GM21576 (cell line): ENCODE measurements at regions not wholly inside any gene's neighbourhood (a gene's known extent, or its start where the extent isn't known, plus 50 kb on each side); places are given as distances from the start of the nearest gene placed in this dataset.
A peak's percentile ranks its signal among the peaks of the same experiment; 100 is the strongest.
"Not testable (repeated sequence)": the region's sequence is repeated elsewhere in the genome, so short reads cannot be mapped to it uniquely, and the experiment has no call there.

ENCODE experiments used
- ATAC-seq: cut with Tn5 transposase; IDR thresholded peaks from one replicate; pipeline ENCODE4 v1.9.1; 2021; ENCODE audit warnings: mild to moderate bottlenecking, moderate library complexity; ENCODE audit not compliant: unreplicated experiment

DNA sequence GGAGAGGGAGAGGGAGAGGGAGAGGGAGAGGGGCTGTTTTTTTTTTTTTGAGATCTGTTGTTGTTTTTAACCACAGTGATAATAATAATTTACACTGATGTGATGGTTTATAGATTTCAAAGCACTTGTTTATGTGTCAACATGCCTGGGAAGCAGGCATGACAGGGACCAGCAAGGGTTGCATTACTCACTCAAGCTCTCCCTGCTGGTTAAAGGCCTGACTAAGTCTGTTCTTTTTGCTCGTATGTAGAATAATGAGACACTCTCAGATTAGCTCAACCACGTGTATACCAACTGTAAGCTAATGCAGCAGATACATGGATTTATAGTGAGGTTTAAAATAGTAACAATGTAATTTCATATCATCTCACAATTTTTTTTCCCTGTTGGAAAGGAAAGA lies 134.6 kb upstream of the BOD1L1 start:
- no peak for ATAC-seq

DNA sequence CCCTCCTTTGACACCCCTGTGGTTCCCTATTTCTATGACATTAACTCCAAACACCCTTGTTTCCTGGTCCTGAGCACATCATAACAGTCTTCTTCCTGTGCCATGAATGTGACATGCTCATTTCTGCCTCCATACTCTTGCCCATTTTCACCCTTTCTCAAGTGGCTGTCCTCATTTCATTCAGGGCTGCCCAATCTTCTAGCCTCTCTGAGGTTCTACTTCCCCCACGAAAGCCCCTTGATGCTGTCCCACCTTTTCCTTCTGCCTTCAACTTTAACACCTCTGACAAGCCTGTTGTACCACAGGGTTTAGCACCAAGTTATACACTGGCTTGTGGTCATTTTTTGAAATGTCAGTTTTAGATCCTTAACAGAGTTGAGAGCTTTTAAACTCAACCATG lies 136.2 kb upstream of the BOD1L1 start:
- no peak for ATAC-seq

DNA sequence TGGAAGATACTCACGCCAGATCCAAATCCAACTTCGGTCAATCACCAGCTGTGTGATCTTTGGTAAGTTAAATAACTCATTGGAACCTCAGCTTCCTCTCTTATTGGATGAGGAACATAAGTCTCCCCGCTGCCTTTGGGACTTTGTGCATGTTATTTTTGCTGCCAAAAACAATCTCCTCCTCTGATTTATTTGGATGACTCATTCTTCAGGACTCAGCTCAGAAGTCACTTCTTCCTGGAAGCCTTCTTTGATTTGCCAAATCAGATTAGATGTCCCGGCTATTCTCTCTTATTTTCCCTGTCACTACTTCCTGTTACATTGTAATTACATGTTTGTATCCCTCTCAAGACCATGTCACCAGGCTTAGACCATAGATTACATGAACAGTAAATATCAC lies 138.0 kb upstream of the BOD1L1 start:
- no peak for ATAC-seq

DNA sequence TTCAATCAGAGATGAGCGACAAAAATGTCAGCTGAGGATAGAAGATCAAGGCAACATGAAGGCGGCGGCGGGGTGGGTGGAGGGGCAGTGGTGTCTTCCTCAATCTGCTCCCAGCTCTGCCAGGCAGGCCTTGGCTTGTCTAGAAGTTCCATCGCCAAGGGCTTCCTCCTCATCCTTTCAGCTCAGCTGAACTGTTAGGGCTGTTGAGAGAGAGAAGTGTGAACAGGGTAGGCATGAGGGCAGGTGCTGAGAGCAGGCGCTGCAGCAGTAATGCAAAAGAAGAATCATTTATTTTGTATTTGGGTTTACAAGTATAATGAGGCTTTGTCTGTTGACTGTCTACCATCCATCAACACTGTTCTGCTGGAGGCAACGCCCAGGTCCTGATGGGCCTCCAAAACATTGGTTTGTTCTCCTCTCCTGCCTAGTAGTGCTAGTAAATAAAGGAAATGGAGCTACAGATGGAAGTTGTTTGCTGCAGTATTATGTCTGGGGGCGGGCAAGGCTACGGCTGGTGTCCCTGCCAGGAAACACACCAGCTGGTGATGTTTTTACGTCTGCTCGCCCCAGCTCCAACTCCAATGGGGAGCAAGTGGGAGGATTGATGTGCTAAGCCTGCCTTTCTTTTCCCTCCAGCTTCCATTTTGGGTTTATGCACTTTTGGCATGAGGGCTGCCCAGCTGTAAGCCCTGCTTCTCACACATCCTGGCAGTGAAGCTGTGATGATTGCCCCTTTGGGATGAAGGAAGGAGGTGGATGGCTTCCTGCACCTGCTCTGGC lies 139.4 kb upstream of the BOD1L1 start:
- no peak for ATAC-seq

DNA sequence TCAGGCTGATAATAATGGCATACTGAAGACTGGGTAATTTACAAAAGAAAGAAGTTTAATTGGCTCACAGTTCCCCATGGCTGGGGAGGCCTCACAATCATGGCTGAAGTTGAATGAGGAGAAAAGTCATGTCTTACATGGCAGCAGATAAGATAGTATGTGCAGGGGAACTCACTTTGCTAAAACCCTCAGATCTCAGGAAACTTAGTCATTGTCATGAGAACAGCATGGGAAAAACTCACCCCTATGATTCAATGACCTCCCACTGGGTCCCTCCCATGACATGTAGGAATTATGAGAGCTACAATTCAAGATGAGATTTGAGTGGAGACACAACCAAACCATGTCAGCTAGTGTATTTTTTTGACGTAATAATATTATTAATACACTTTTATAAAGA lies 149.8 kb upstream of the BOD1L1 start:
- no peak for ATAC-seq

DNA sequence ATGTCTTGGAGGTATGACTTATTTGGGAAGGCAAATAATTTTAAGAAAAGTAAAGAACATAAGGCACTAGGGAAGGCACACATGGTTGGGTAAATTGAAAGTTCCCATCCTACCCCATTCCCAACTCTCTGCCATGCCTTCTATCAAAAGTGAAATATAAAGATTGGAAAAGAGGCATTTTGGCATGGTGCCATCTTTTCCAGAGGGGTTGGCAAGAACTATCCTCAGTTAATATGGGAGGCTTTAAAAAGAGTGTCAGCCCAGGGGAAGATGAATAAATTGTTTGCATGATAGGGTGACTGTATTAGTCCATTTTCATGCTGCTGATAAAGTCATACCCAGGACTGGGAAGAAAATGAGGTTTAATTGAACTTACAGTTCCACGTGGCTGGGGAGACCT lies 150.8 kb upstream of the BOD1L1 start:
- ATAC-seq, result no peak

DNA sequence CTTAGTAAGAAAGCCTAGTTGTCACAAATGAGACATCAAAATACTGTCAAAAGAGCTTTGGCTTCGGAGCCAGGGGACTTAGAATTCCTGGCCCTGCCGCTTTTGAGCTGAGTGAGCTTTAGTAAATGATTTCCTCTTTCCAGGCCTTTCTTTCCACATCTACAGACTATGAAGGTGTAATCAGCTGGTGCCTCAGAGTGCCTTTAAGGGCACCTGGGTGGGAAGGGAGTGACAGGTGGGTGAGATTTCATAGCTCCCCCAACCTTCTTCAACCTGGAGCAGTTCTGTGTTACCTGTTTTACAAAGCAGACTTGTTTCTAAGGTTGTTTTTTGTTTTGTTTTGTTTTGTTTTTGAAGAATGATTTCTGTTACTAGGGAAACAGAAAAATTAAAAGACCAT lies 154.7 kb upstream of the BOD1L1 start:
- ATAC-seq, result no peak

DNA sequence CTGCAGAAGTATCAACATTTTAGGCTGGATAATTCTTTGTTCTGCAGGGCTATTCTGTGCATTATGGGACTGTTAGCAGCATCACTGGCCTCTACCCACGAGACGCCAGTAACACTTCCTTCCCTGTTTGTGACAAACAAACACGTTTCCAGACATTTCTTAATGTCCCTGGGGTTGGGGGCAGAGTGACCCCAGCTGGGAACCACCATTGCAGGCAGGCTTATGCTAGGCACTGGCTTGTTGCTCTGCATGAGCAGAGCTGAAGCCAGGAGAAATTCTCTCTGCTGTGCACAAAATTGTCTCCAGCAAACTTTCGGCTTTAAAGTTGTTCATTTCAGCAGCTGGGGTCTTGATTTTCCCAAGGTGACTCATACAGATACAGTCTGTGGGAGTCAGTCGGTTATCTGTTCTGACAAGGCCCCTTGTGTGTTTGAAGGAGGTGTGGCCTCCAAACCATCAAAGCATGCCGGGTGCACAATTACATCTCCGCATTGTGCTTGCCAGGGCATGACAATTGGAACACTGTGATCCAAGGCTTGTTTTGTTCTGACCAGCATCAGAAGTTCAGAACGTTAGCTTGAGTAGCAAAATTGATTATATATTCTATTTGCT lies 156.4 kb upstream of the BOD1L1 start:
- peak; percentile 60 for ATAC-seq

DNA sequence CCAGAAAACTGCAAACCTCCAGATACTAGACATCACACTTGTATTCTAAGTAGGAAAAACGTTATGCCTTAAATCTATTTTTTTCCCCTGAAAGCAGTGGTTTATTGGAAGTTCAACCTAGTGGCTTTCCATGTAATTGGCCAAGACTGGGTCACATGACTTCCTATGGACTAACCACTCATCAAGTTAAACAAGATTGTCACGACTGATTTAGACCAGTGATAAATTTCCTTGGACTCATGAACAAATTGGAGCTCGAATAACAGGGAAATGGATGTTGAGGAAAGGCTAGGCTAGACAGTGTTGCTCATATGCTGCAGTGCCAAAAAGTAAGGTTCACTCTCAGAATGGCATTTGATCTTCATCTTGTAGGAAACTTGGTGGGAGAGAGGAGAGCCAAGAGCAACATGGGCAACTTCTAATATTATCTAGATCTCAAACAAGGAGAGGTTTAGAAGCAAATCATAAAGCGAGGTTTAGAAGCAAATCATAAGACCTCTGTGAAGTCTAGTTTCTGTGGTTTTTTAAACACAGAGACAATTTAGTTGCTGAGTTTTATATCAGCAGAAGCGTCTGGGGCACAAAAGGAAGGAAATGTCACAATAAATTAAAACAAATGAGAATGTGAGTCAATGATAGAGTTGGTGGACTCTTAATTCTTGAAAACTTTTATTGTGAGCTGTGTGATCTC lies 165.6 kb upstream of the BOD1L1 start:
- ATAC-seq, result no peak

DNA sequence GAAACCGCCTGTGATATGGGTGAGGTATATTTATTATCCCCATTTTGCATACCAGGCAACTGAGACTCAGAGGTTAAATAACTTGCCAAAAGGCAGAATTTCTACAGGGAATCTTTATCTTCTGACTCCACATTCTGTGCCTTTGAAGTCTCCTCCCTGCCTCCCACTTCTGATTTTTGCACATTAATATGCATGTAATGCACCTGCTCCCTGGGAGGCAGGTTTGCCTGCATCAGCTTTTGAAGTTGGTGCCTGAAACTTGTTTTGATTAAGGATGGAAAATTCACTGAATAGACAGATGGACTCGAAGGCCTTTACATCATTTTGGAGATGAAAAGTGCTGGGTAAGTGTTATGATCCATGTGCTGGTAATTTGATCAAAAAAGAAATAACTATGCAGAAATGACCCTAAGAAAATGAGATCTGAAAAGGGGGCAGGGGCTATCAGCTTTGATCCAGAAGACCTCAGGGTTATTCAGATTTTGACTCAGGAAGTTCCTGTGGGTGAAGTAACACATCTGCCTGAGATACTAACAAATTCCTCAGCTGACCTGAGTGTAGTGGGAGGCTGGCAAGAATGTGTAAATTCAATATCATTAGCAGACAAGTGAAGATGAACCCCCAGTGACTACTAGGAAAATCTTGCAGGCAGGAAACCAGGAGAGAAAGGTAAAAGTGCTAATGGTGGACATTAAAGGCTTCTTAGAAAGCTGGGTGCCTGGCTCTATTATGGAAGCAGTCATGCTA lies 167.5 kb upstream of the BOD1L1 start:
- no peak for ATAC-seq

DNA sequence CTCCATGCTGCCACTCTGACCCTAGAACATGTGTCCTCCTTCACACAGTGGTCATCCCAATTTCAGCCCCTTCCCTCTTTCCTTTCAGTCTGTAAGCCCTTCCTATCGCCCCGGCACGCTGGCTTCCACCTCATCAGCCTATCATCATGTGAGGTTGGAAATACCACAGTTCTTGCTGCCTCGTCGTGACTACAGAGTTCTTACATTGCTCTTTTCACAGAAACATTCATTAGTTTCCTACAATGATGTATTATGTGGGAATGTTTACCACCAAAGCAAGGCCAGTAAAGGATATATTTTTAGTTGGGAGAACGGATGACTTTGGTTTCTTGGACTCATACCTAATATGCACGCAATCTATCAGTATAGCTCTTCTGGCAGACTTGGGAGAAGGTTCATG lies 169.5 kb upstream of the BOD1L1 start:
- no peak for ATAC-seq

DNA sequence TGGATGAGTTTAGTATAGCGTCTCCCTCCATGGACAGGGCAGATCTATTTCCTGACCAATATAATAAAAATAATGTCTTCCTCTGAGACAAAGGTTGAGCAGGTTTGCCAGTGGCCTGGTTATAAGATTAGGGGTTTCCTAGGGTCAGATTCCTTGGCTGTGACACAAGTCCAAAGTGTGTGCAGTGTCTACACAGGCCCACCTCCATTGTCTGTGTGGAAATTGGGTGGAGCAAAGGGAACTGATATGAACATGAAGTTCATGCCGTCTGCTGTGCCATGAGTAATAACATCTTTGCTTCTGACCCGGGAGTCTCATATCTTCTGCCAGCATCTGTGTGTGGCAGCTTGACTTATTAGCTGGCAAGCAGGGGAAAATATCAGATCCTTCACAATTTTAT lies 187.7 kb upstream of the BOD1L1 start:
- ATAC-seq, result no peak

DNA sequence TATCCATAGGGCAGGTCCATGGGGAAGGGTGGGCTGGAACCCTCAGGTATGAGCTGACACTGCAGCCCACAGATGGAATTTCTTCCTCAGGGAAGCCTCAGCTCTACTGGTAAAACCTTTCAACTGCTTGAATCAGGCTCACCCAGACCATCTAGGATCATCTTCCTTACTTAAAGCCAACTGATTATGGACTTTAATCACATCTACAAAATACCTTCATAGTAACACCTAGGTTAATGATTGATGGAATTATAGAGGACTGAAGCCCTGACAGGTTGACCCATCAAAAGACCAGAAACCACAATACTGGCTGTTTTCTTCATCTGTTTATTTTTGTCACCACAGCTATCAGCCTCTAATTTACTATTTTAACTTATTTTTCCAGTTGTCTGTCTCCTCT lies 188.9 kb upstream of the BOD1L1 start:
- no peak for ATAC-seq

DNA sequence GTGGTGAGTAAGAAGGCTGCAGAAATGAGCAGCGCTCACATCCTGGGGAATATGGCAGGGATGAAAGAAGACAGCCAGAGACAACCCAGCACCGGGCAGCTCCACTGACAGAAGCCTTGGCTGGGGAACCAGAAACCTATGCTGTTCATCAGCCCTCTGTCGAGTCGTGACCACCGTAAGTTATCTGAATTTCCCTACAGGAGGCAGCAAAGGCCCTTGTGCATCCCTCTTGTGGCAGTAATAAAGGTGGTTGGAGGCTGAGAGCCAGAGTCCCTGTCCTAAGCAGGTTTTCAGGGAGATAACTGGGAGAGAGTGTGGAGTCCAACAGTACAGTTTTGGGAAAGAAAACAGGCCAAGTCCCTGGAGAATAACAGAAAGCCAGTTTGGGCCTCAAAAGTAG lies 194.0 kb upstream of the BOD1L1 start:
- ATAC-seq, result no peak

DNA sequence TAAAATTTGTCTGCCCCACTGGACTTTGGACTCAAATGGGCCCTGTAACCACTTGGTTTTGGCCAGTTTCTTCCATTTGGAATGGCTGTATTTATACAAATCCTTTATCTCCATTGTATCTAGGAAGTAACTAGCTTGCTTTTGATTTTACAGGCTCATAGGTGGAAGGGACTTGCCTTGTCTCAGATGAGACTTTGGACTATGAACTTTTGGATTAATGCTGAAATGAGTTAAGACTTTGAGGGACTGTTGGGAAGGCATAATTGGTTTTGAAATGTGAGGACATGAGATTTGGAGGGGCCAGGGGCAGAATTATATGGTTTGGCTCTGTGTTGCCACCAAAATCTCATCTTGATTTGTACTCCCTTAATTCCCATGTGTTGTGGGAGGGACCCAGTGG lies 198.3 kb upstream of the BOD1L1 start:
- ATAC-seq, result not testable (repeated sequence)

DNA sequence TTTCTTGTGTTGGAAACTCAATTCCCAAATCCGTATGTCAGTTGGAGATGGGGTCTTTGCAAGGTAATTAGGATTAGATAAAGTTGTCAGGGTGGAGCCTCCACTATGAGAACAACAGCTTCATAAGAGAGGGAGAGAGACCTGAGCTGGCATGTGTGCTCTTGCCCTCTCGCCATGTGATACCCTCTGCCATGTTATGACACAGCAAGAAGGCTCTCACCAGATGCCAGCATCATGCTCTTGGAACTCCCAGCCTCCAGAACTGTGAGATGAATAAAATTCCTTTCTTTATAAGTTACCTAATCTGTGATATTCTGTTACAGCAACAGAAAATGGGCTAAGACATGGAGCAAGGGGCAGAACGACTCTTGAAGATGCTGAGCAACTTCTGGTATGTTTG lies 201.9 kb upstream of the BOD1L1 start:
- no peak for ATAC-seq

DNA sequence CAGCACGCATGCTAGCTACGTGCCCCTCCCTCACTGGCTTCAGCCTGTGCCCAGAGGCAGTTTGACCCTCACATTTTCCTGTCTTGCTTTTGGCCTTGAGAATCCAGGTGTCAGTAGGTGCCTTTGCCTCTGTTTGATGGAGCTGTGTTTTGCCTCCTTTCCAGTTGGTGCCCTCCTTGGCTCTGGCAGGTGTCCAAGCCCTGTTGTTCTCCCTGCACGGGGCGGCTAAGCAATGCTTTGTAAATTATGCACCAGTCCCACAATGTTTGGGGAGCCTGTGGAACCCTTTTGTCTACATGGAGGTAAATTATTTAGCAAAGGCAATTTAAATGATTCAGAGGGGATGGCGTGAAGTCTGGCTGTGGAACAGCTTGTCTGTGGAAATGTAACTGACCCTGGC lies 202.9 kb upstream of the BOD1L1 start:
- no peak for ATAC-seq

DNA sequence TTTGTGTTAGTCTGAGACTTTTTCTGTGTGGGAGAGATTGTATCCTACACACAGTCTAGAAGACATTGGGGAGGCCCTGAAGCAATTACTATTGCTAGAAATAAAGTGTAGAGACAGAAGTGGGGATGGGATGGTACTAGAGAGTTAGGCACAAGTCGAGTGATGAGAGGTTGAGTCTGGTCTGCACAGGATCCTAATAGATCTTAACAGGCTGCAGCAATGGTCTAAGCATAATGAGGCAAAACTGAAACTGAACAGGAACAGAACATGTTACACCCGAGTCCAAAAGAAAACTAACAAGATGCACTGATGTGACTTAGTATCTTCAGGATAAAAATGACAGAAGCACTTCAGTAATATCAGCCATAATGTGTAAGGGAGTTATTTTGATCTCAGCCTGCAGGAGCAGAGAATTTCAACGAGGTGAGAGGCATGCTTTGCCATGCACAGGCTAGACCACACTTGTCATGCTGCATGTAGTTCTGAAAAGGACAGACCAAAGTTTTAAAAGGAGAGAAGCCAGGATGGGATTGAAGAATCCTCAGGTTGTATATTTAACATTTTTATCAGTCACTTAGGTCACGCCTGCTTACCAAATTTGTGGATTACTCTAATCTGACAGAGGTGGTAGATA lies 205.8 kb upstream of the BOD1L1 start:
- ATAC-seq, result no peak

DNA sequence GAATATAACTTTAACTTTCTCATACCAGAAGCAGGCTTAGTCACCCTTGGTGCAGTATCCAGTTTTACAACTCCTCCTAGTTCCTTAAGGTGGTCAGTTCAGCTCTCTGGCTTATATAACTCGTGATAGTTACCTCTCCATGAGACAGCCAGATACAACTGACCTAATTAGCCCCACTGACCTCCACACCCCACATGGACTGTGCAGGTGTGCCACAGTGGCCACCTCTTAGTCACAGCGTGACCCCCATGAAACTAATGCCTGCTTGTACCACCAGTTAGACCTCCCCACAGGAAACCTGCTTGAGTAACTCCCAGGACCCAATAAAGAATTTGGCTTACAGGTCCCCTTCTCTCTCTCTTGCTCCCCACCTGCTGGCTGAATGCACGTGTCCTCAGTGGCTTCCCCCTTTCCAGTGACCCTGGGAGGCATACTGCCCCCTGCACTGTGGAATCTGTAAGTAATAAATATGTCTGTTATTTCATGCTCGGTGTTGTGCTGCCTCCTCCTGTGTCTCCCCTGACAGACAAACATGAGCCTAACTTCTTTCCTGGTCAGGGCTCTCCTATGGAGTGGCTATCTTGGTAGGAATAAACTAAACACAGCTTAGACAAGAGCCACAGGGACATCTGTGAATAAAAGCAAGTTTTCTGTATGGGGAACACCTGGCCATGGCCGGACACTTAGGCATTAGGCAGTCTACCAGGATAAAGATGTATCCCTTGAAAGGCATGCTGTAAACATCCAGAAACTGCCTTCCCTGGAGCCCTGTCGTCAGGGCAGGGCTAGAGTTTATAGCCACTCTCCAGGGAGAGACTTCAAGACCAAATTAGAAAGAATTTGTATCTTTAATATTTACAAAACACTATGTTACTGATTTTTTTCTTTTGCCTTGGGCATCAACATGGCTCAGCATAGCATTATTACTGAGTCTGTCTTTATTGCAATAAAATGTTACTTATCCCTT lies 209.7 kb upstream of the BOD1L1 start:
- ATAC-seq, result no peak
